ENCODE measurements at regions not wholly inside any gene's neighbourhood (a gene's known extent, or its start where the extent isn't known, plus 50 kb on each side); places are given as distances from the start of the nearest gene placed in this dataset.

- no peak for TF ChIP-seq MAX (IDR thresholded peaks at IDR 0.05; ENCODE audit: insufficient read depth, insufficient read length)
- no peak for TF ChIP-seq CTCF (IDR thresholded peaks at IDR 0.05; ENCODE audit: extremely low read depth in 1 of 2, insufficient read depth in 1 of 2, low read depth in 1 of 2, low read length in 2 of 2)
- no peak for TF ChIP-seq POLR2AphosphoS5 (IDR thresholded peaks at IDR 0.05; ENCODE audit: insufficient read depth, low read depth, low read length)
- no peak for TF ChIP-seq EZH2 (IDR thresholded peaks at IDR 0.05; ENCODE audit: borderline replicate concordance, low read depth, low read length, severe bottlenecking)
- TF ChIP-seq POLR2A (IDR thresholded peaks at IDR 0.05; ENCODE audit: low read depth, low read length): no peak
- no peak for TF ChIP-seq FOS (IDR thresholded peaks at IDR 0.05; ENCODE audit: borderline replicate concordance, insufficient read depth, low read length)
- TF ChIP-seq MYC (IDR thresholded peaks at IDR 0.05; ENCODE audit: low read depth, low read length): no peak
Observed at GRCh38 chr1:227422581-227422980, 104.3 kb upstream of the CDC42BPA start.

Data from endothelial cell of umbilical vein (primary cell).